Kidney (tissue), 13 donors: ENCODE measurements at regions not wholly inside any gene's neighbourhood (a gene's known extent, or its start where the extent isn't known, plus 50 kb on each side); places are given as distances from the start of the nearest gene placed in this dataset.

ENCODE experiments used
- DNase-seq, 5 donors: peaks; one replicate each; pipeline ENCODE4 v3.0.0-alpha.2; 2013 to 2020
- FAIRE-seq: peaks from 2 replicates; lab custom pipeline; 2012; peaks lifted over from hg19 to GRCh38; lab: Jason Lieb, UNC
- H3K27ac ChIP-seq, 2 donors: one replicate each; pipeline ENCODE4 v1.7.0; 2013; ENCODE audit warnings: low read depth in 2 of 2, low read length in 2 of 2, inconsistent platforms in 1 of 2
- H3K27me3 ChIP-seq: one replicate; pipeline ENCODE4 v1.7.1; 2013; ENCODE audit warnings: low read length, inconsistent platforms; ENCODE audit not compliant: control insufficient read depth, insufficient read depth
- H3K36me3 ChIP-seq, 3 donors: one replicate each; pipeline versions ENCODE4 v1.7.0 to v1.7.1; 2013; ENCODE audit warnings: low read length in 3 of 3, control low read depth in 1 of 3, inconsistent platforms in 1 of 3; ENCODE audit not compliant: insufficient read depth in 3 of 3, control insufficient read depth in 2 of 3
- H3K4me1 ChIP-seq, 3 donors: one replicate each; pipeline versions ENCODE4 v1.7.0 to v1.7.1; 2013; ENCODE audit warnings: low read length in 3 of 3, inconsistent platforms in 1 of 3, low read depth in 1 of 3; ENCODE audit not compliant: control insufficient read depth in 2 of 3, insufficient read depth in 2 of 3
- H3K4me3 ChIP-seq, 3 donors: one replicate each; pipeline versions ENCODE4 v1.7.0 to v1.8.1; 2013; ENCODE audit warnings: low read length in 3 of 3, control low read depth in 1 of 3, inconsistent platforms in 1 of 3
- H3K9ac ChIP-seq, 3 donors: one replicate each; pipeline versions ENCODE4 v1.7.0 to v1.7.1; 2013; ENCODE audit warnings: low read length in 3 of 3, control low read depth in 1 of 3, inconsistent platforms in 1 of 3
- H3K9me3 ChIP-seq, 3 donors: one replicate each; pipeline versions ENCODE4 v1.7.0 to v1.7.1; 2013; ENCODE audit warnings: low read length in 3 of 3, control low read depth in 1 of 3, inconsistent platforms in 1 of 3; ENCODE audit not compliant: control insufficient read depth in 2 of 3, insufficient read depth in 1 of 3
- intact Hi-C: fragments of 100-400 bp; cut with DNase I; formaldehyde crosslinking; loops from one replicate; pipeline ENCODE4 v1.11.1; 2022
- TF ChIP-seq, protein P1 (sequence below): IDR thresholded peaks from 3 replicates; pipeline ENCODE4 v1.5.1; 2012; ENCODE audit warnings: mild to moderate bottlenecking, moderate library complexity, borderline replicate concordance; ENCODE audit not compliant: insufficient read depth; ENCODE audit errors: extremely low read depth
- donor health status: control.
- donor health status: control.
- donor health status: control.
- donor health status: control.
- donor health status: control.
- donor health status: DM: yes; HTN: yes; CAD: no.
- donor health status: Normal renal cell carcinoma (clear cell type).

DNA sequence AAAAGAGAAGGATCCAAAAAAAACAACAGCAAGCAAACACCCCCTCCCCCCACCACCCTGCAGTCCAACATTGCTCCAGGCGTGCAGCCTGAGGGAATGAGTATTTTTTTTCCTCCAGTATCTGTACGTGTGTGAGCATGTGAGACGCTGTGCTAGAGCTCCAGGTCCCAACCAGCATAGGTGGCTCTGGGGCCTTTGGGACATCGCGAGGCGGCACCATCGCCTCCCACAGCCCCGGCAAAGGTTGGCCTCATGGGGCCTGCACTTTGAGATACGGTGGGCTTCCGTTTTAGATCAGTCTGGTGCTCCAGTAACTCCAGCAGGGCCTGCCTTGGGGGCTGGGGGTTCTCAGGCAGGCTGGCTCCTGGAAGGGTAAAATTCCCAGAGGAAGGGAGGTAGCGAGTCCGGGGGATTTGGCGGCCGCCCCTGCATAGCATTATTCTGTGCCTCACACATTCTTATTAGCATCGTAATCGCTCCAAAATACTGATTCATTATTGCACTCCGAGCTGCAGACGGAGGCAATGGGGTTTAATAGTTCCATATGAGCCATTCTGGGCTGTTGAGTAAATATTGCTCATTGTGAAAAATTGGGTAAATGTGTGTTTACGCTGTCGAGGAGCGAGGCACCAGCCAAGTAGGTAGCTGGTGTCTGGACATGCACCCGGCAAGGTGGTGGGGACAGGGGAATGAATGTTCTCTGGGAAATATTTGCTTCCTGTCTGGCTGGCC lies 143.1 kb upstream of the MYL2 start:
- intact Hi-C loops = no loop called here

DNA sequence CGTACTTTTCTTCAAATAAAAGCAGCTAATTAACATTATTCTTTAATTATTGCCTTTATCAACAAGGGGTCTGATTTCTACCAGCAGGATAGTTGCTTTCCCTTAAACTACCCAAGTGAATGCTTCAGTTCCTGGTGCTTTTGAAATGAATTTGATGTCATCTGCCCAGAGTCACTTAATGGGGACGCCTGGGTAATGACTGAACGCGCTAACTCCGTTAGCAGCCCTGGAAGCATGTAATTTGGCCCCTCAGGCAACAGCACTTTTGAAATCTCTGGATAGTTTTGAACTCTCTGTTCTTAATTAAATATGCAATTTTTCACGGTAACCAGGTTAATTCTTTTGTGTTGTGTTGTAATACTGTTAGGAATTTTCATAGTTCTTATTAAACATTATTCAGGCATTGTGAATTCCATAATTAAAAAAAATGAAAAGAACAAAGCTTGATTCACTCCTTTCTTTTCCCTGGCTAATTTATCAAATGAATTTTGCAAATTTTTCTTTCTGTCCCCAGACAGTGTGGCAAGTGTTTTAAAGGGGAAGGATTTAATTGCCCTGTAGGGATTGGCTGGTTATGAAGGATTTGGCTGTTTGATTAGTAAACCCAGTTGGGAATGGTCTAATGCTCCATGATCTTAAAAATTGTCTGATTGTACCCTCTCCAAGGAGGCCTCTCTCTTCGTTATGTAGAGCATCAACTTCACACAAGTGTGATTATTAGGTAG lies 137.5 kb upstream of the MYL2 start:
- no peaks in the 10 kb centered on the region for H3K9me3 ChIP-seq
- H3K4me3 ChIP-seq = no peak overlapping the region
- H3K36me3 ChIP-seq = no peaks in the 10 kb centered on the region
- DNase-seq (peak in 2 of 5 donors; percentile 1 to 20), FAIRE-seq (no peak)
- TF ChIP-seq, protein P1, sequence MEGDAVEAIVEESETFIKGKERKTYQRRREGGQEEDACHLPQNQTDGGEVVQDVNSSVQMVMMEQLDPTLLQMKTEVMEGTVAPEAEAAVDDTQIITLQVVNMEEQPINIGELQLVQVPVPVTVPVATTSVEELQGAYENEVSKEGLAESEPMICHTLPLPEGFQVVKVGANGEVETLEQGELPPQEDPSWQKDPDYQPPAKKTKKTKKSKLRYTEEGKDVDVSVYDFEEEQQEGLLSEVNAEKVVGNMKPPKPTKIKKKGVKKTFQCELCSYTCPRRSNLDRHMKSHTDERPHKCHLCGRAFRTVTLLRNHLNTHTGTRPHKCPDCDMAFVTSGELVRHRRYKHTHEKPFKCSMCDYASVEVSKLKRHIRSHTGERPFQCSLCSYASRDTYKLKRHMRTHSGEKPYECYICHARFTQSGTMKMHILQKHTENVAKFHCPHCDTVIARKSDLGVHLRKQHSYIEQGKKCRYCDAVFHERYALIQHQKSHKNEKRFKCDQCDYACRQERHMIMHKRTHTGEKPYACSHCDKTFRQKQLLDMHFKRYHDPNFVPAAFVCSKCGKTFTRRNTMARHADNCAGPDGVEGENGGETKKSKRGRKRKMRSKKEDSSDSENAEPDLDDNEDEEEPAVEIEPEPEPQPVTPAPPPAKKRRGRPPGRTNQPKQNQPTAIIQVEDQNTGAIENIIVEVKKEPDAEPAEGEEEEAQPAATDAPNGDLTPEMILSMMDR = no peak
- no peaks in the 10 kb centered on the region for H3K4me1 ChIP-seq
- H3K9ac ChIP-seq = no peak overlapping the region
- H3K27ac ChIP-seq = no peak overlapping the region
- no peaks in the 10 kb centered on the region for H3K27me3 ChIP-seq
- intact Hi-C loops = no loop called here

More for the DNA sequence above, 143.1 kb upstream of the MYL2 start:
- Histone ChIP-seq H3K4me3 (no peak overlapping the region), H3K4me1 (no peaks in the 10 kb centered on the region), H3K9ac (no peak overlapping the region), H3K27ac (no peak overlapping the region), H3K36me3 (no peaks in the 10 kb centered on the region), H3K9me3 (no peaks in the 10 kb centered on the region), H3K27me3 (no peaks in the 10 kb centered on the region)
- TF ChIP-seq, protein P1 = no peak
- DNase-seq (no peak), FAIRE-seq (no peak)

DNA sequence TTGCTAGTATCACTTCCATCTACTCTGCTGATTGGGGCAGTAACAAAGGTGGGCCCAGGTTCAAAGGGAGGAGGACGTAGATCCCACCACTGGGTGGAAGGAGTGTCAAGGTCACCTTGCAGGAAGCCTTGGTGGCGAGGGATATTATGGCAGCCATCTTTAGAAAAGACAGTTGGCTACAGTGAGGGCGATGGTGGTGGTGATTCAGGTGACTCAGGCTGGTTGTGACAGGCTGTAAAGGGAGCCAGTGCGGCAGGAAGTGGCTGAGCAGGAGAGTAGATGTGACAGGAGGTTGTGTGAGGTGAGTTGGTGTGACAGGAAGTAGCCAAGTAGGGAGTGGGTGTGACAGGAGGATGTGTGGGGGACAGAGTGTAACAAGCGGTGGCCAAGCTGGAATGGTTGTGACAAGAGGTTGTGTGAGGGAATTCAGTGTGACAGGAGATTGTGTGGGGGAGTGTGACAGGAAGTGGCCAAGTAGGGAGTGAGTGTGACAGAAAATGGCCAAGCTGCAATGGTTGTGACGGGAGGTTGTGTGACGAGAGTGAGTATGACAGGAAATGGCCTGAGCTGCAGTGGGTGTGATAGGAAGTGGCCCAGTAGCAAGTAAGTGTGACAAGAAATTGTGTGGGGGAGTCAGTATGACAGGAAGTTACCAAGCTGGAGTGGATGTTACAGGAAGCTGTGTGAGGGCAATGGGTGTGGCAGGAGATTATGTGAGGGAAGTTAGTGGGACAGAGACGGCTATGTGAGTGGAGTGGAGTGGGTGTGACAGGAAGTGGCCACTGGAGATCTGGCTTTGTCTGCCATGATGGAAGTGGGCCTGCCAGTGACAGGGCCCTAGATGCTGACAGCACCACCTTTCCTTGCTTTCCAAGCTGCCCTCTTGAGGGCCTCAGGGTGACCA lies 136.5 kb upstream of the MYL2 start:
- Histone ChIP-seq H3K27me3 (no peaks in the 10 kb centered on the region), H3K27ac (no peak overlapping the region), H3K36me3 (no peaks in the 10 kb centered on the region), H3K4me3 (no peak overlapping the region), H3K9me3 (no peaks in the 10 kb centered on the region), H3K4me1 (no peaks in the 10 kb centered on the region), H3K9ac (no peak overlapping the region)
- FAIRE-seq = no peak
- TF ChIP-seq, protein P1 = no peak
- peak in 3 of 5 donors; percentile 14 to 41 (median 39) for DNase-seq
- intact Hi-C loops = no loop called here
